ENCODE measurements at regions not wholly inside any gene's neighbourhood (a gene's known extent, or its start where the extent isn't known, plus 50 kb on each side); places are given as distances from the start of the nearest gene placed in this dataset.

DNA sequence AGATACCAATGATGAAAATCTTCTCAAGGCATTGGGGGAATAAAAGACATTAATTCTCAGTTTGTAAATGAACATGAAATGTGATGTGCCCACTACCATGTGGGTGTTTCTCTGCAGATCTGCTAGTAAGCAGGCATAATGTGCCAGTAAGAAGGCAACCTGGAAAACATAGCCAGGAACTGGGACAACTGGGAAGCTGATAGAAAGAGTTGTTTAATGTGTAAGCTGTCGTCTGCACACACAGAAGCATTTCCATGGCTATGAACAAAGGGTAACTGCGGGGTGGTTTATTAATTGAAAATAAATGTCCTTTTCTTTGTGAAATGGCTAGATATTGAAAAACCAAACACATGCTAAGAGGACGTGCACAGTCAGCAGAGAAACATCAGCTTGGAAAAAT is 52.0 kb downstream of the ZC3H11B start:
- FAIRE-seq (no peak), DNase-seq (ENCODE audit: low read depth in 1 of 2, low spot score in 1 of 2) (no peak), ATAC-seq (no peak)
- peaks cover 19% of the 10 kb centered on the region for H3K4me1 ChIP-seq
- ChIA-PET POLR2A (no interaction called here), CTCF (interaction anchor here (0.7 kb wide), 1 partner anchor 1231 kb away, joined by 3 read pairs; no protein-coding TSS in a partner anchor)
- H3K4me3 ChIP-seq = no peak overlapping the region
- WGBS (ENCODE audit: missing lambda C conversion rate) = 76% methylated on average over 3 of the region's 3 CpGs
- TF ChIP-seq, protein P1, sequence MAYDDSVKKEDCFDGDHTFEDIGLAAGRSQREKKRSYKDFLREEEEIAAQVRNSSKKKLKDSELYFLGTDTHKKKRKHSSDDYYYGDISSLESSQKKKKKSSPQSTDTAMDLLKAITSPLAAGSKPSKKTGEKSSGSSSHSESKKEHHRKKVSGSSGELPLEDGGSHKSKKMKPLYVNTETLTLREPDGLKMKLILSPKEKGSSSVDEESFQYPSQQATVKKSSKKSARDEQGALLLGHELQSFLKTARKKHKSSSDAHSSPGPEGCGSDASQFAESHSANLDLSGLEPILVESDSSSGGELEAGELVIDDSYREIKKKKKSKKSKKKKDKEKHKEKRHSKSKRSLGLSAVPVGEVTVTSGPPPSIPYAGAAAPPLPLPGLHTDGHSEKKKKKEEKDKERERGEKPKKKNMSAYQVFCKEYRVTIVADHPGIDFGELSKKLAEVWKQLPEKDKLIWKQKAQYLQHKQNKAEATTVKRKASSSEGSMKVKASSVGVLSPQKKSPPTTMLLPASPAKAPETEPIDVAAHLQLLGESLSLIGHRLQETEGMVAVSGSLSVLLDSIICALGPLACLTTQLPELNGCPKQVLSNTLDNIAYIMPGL (CRISPR knock-in tag; IDR thresholded peaks at IDR 0.05; ENCODE audit: borderline replicate concordance) = no peak
- TF ChIP-seq RFX5 (IDR thresholded peaks at IDR 0.05) (no peak), POLR2AphosphoS2 (conservative IDR thresholded peaks at IDR 0.05; ENCODE audit: low read length) (no peak), GATA3 (IDR thresholded peaks at IDR 0.05; ENCODE audit: borderline replicate concordance) (no peak), HDAC2 (IDR thresholded peaks at IDR 0.05) (no peak), TFCP2L1 (CRISPR knock-in tag; IDR thresholded peaks at IDR 0.05) (no peak), ZNF302 (CRISPR knock-in tag; IDR thresholded peaks at IDR 0.05) (no peak), MAZ (IDR thresholded peaks at IDR 0.05; ENCODE audit: borderline replicate concordance, low read depth, low read length) (no peak), BHLHE40 (IDR thresholded peaks at IDR 0.05; ENCODE audit: low read depth, low read length) (no peak), KDM1A (IDR thresholded peaks at IDR 0.05; ENCODE audit: low read depth) (no peak), HEYL (CRISPR knock-in tag; IDR thresholded peaks at IDR 0.05) (no peak), FOSL2 (IDR thresholded peaks at IDR 0.05) (no peak), FOSL2 (CRISPR knock-in tag; IDR thresholded peaks at IDR 0.05) (no peak), RCOR1 (IDR thresholded peaks at IDR 0.05; ENCODE audit: low read depth, low read length) (no peak)
- TF ChIP-seq, protein P2, sequence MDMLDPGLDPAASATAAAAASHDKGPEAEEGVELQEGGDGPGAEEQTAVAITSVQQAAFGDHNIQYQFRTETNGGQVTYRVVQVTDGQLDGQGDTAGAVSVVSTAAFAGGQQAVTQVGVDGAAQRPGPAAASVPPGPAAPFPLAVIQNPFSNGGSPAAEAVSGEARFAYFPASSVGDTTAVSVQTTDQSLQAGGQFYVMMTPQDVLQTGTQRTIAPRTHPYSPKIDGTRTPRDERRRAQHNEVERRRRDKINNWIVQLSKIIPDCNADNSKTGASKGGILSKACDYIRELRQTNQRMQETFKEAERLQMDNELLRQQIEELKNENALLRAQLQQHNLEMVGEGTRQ (IDR thresholded peaks at IDR 0.05) = no peak
- TF ChIP-seq, protein P3, sequence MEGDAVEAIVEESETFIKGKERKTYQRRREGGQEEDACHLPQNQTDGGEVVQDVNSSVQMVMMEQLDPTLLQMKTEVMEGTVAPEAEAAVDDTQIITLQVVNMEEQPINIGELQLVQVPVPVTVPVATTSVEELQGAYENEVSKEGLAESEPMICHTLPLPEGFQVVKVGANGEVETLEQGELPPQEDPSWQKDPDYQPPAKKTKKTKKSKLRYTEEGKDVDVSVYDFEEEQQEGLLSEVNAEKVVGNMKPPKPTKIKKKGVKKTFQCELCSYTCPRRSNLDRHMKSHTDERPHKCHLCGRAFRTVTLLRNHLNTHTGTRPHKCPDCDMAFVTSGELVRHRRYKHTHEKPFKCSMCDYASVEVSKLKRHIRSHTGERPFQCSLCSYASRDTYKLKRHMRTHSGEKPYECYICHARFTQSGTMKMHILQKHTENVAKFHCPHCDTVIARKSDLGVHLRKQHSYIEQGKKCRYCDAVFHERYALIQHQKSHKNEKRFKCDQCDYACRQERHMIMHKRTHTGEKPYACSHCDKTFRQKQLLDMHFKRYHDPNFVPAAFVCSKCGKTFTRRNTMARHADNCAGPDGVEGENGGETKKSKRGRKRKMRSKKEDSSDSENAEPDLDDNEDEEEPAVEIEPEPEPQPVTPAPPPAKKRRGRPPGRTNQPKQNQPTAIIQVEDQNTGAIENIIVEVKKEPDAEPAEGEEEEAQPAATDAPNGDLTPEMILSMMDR (IDR thresholded peaks at IDR 0.05) = no peak
- TF ChIP-seq, protein P4, sequence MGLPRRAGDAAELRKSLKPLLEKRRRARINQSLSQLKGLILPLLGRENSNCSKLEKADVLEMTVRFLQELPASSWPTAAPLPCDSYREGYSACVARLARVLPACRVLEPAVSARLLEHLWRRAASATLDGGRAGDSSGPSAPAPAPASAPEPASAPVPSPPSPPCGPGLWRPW (IDR thresholded peaks at IDR 0.05) = no peak
- H3K4me2 ChIP-seq = no peak overlapping the region
- peak overlapping the region; percentile 12 to 27; a peak in 1 of 6 replicates for H3K27ac ChIP-seq
- H3K9me3 ChIP-seq = no peaks in the 10 kb centered on the region

DNA sequence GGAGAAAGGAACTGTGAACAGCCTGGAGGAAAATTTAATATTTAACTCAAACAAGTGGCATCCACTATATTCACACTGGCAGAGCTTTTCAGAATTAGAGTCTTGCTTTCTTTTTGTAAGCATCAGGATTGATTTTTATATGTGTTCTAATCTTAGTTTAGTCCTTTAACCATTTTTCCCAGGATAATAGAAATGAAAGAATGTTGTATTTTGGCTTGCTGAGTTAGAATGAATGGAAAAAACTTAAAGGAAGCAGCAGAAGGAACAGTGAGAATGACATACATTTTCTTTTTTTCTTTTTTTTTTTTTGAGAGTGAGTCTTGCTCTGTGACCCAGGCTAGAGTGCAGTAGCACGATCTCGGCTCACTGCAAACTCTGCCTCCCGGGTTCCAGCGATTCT is 53.0 kb downstream of the ZC3H11B start:
- no peak overlapping the region for H3K4me2 ChIP-seq
- no peak overlapping the region for H3K4me3 ChIP-seq
- 0 out of 6 replicates have a peak overlapping the region, but pooled peaks of 1 of the 2 experiments have one; percentile 24 for H3K27ac ChIP-seq
- 87% methylated on average over 4 of the region's 4 CpGs for WGBS (ENCODE audit: missing lambda C conversion rate)
- TF ChIP-seq FOSL2 (IDR thresholded peaks at IDR 0.05) = no peak
- TF ChIP-seq FOSL2 (CRISPR knock-in tag; IDR thresholded peaks at IDR 0.05) = no peak
- no peak for TF ChIP-seq JUNB (IDR thresholded peaks at IDR 0.05)
- TF ChIP-seq NR3C1 (IDR thresholded peaks at IDR 0.05) = no peak
- TF ChIP-seq, protein P5, sequence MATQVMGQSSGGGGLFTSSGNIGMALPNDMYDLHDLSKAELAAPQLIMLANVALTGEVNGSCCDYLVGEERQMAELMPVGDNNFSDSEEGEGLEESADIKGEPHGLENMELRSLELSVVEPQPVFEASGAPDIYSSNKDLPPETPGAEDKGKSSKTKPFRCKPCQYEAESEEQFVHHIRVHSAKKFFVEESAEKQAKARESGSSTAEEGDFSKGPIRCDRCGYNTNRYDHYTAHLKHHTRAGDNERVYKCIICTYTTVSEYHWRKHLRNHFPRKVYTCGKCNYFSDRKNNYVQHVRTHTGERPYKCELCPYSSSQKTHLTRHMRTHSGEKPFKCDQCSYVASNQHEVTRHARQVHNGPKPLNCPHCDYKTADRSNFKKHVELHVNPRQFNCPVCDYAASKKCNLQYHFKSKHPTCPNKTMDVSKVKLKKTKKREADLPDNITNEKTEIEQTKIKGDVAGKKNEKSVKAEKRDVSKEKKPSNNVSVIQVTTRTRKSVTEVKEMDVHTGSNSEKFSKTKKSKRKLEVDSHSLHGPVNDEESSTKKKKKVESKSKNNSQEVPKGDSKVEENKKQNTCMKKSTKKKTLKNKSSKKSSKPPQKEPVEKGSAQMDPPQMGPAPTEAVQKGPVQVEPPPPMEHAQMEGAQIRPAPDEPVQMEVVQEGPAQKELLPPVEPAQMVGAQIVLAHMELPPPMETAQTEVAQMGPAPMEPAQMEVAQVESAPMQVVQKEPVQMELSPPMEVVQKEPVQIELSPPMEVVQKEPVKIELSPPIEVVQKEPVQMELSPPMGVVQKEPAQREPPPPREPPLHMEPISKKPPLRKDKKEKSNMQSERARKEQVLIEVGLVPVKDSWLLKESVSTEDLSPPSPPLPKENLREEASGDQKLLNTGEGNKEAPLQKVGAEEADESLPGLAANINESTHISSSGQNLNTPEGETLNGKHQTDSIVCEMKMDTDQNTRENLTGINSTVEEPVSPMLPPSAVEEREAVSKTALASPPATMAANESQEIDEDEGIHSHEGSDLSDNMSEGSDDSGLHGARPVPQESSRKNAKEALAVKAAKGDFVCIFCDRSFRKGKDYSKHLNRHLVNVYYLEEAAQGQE (IDR thresholded peaks at IDR 0.05) = no peak
- no peak for TF ChIP-seq GATA3 (IDR thresholded peaks at IDR 0.05; ENCODE audit: borderline replicate concordance)
- TF ChIP-seq HOXB13 (CRISPR knock-in tag; IDR thresholded peaks at IDR 0.05; ENCODE audit: low read depth) = no peak
- no peak for TF ChIP-seq CHD2 (IDR thresholded peaks at IDR 0.05; ENCODE audit: low read length, partially characterized antibody)
- ATAC-seq (no peak), DNase-seq (ENCODE audit: low read depth in 1 of 2, low spot score in 1 of 2) (no peak), FAIRE-seq (no peak)
- no peaks in the 10 kb centered on the region for H3K9me3 ChIP-seq
- peaks cover 23% of the 10 kb centered on the region for H3K4me1 ChIP-seq
- CTCF ChIA-PET = interaction anchor here (0.6 to 1.0 kb wide), 3 partner anchors 269 to 1230 kb away, joined by 3 read pairs; no protein-coding TSS in a partner anchor
- POLR2A ChIA-PET = no interaction called here

Measured in A549 (cell line).